KMS-11 (cell line): ENCODE measurements at regions not wholly inside any gene's neighbourhood (a gene's known extent, or its start where the extent isn't known, plus 50 kb on each side); places are given as distances from the start of the nearest gene placed in this dataset.
"Not testable (repeated sequence)": the region's sequence is repeated elsewhere in the genome, so short reads cannot be mapped to it uniquely, and the experiment has no call there.

ENCODE experiments used
- H2AFZ ChIP-seq: fragments of 200-600 bp; sonication (generic); 2 replicates; pipeline ENCODE4 v1.6.1; 2016; ENCODE audit warnings: antibody characterized with exemption, mixed run types, low read depth
- H3K27ac ChIP-seq: fragments of 200-600 bp; sonication (generic); 2 replicates; pipeline ENCODE4 v1.6.1; 2016; ENCODE audit warnings: mild to moderate bottlenecking, mixed run types
- H3K27me3 ChIP-seq: fragments of 200-600 bp; sonication (generic); 2 replicates; pipeline ENCODE4 v1.6.1; 2017; ENCODE audit warnings: mild to moderate bottlenecking, low read depth, mixed run types, moderate library complexity; ENCODE audit not compliant: insufficient read depth
- H3K36me3 ChIP-seq: fragments of 200-600 bp; sonication (generic); 2 replicates; pipeline ENCODE4 v1.6.1; 2017; ENCODE audit warnings: mild to moderate bottlenecking, mixed run types; ENCODE audit not compliant: insufficient read depth
- H3K4me1 ChIP-seq: fragments of 200-600 bp; sonication (generic); 2 replicates; pipeline ENCODE4 v1.6.1; 2016; ENCODE audit warnings: mild to moderate bottlenecking, low read depth, mixed run types; ENCODE audit not compliant: poor library complexity, severe bottlenecking
- H3K4me2 ChIP-seq: fragments of 200-600 bp; sonication (generic); 2 replicates; pipeline ENCODE4 v1.7.0; 2016; ENCODE audit warnings: mild to moderate bottlenecking, mixed run types
- H3K4me3 ChIP-seq: fragments of 200-600 bp; sonication (generic); IDR thresholded peaks from 2 replicates; pipeline ENCODE4 v1.6.1; 2017; ENCODE audit warnings: low read depth, low read length, mixed read lengths; ENCODE audit not compliant: insufficient read depth
- H3K79me2 ChIP-seq: fragments of 200-600 bp; sonication (generic); 2 replicates; pipeline ENCODE4 v1.6.1; 2016; ENCODE audit warnings: low read depth, mixed run types; ENCODE audit not compliant: insufficient read depth
- H3K9ac ChIP-seq: fragments of 200-600 bp; sonication (generic); 2 replicates; pipeline ENCODE4 v1.6.1; 2016; ENCODE audit warnings: mild to moderate bottlenecking, mixed run types
- H4K20me1 ChIP-seq: fragments of 200-600 bp; sonication (generic); 2 replicates; pipeline ENCODE4 v1.6.1; 2016; ENCODE audit warnings: mild to moderate bottlenecking, mixed run types; ENCODE audit not compliant: insufficient read depth
- CTCF ChIP-seq: fragments of 200-600 bp; sonication (generic); conservative IDR thresholded peaks from 2 replicates; pipeline ENCODE4 v1.6.1; 2017; ENCODE audit warnings: low read depth, mild to moderate bottlenecking, antibody characterized with exemption, low read length, moderate library complexity, mixed read lengths

- Histone ChIP-seq H3K27me3 (peaks cover 10% of the 10 kb centered on the region; the same call in 1 of the 2 replicates), H2AFZ (no peak overlapping the region), H4K20me1 (no peaks in the 10 kb centered on the region), H3K9ac (no peak overlapping the region), H3K4me3 (peak overlapping the region; percentile 58), H3K36me3 (no peaks in the 10 kb centered on the region), H3K4me2 (peak overlapping the region; percentile 71), H3K79me2 (no peaks in the 10 kb centered on the region), H3K4me1 (peaks cover 39% of the 10 kb centered on the region), H3K27ac (peak overlapping the region; percentile 8; the same call in 1 of the 2 replicates)
- no peak for TF ChIP-seq CTCF
Measured at GRCh38 chr2:39492095-39492590, 55.1 kb upstream of the MAP4K3 start.

GRCh38 chr2:39492716-39493115 is 55.6 kb upstream of the MAP4K3 start:
- TF ChIP-seq CTCF, result no peak
- no peaks in the 10 kb centered on the region for H4K20me1 ChIP-seq
- peaks cover 10% of the 10 kb centered on the region; the same call in 1 of the 2 replicates for H3K27me3 ChIP-seq
- no peaks in the 10 kb centered on the region for H3K79me2 ChIP-seq
- no peak overlapping the region for H3K9ac ChIP-seq
- H2AFZ ChIP-seq, result no peak overlapping the region
- peaks cover 39% of the 10 kb centered on the region for H3K4me1 ChIP-seq
- H3K4me3 ChIP-seq, result peak overlapping the region; percentile 58
- H3K27ac ChIP-seq, result peak overlapping the region; percentile 8; the same call in 1 of the 2 replicates
- peak overlapping the region; percentile 71 for H3K4me2 ChIP-seq
- H3K36me3 ChIP-seq, result no peaks in the 10 kb centered on the region

GRCh38 chr2:39494784-39495251 is 57.7 kb upstream of the MAP4K3 start:
- H4K20me1 ChIP-seq, result no peaks in the 10 kb centered on the region
- no peak overlapping the region for H3K27ac ChIP-seq
- no peaks in the 10 kb centered on the region for H3K36me3 ChIP-seq
- H3K27me3 ChIP-seq, result peaks cover 10% of the 10 kb centered on the region; the same call in 1 of the 2 replicates
- H3K4me3 ChIP-seq, result no peak overlapping the region
- H3K79me2 ChIP-seq, result no peaks in the 10 kb centered on the region
- no peak for TF ChIP-seq CTCF
- no peak overlapping the region for H2AFZ ChIP-seq
- no peak overlapping the region for H3K9ac ChIP-seq
- H3K4me1 ChIP-seq, result peaks cover 39% of the 10 kb centered on the region
- no peak overlapping the region for H3K4me2 ChIP-seq

- no peak for TF ChIP-seq CTCF
- Histone ChIP-seq H3K4me1 (peaks cover 25% of the 10 kb centered on the region), H3K79me2 (no peaks in the 10 kb centered on the region), H2AFZ (no peak overlapping the region), H3K36me3 (no peaks in the 10 kb centered on the region), H3K9ac (no peak overlapping the region), H3K4me3 (no peak overlapping the region), H3K27ac (no peak overlapping the region), H4K20me1 (no peaks in the 10 kb centered on the region), H3K27me3 (no peaks in the 10 kb centered on the region), H3K4me2 (no peak overlapping the region)
Measured at GRCh38 chr2:39497082-39497801, 60.2 kb upstream of the MAP4K3 start.

GRCh38 chr2:39498176-39498575 is 61.1 kb upstream of the MAP4K3 start:
- H3K36me3 ChIP-seq, H3K4me2 ChIP-seq, H3K9ac ChIP-seq, H2AFZ ChIP-seq, H3K79me2 ChIP-seq, H4K20me1 ChIP-seq, H3K27me3 ChIP-seq, H3K4me3 ChIP-seq, H3K27ac ChIP-seq: not testable (repeated sequence)
- H3K4me1 ChIP-seq, result peaks cover 16% of the 10 kb centered on the region
